Caco-2 (cell line): ENCODE measurements at regions not wholly inside any gene's neighbourhood (a gene's known extent, or its start where the extent isn't known, plus 50 kb on each side); places are given as distances from the start of the nearest gene placed in this dataset.

Experiments used
- BruUV-seq: library from RNA; stranded (reverse); fragments of 400-500 nt; replicated peaks from 2 replicates; lab custom pipeline; 2021; lab: Mats Ljungman, UMichigan
- CTCF ChIA-PET: fragments of 300-600 bp; sonication (Branson Sonifier 250); formaldehyde crosslinking; loops from one replicate; lab custom pipeline; 2022; ENCODE audit warnings: antibody characterized with exemption; lab: Charles Lee
- POLR2A ChIA-PET: fragments of 300-600 bp; sonication (Branson Sonifier 250); formaldehyde crosslinking; loops from one replicate; lab custom pipeline; 2022; ENCODE audit warnings: antibody characterized with exemption; lab: Charles Lee
- DNase-seq, 2 experiments: peaks; one replicate each; pipeline versions ENCODE4 v3.0.0 to v3.0.0-alpha.2; 2020 to 2022
- H3K27me3 ChIP-seq: replicated peaks from 2 replicates; pipeline ENCODE4 v1.6.0; 2011; ENCODE audit warnings: low read length; ENCODE audit not compliant: control insufficient read depth, insufficient read depth
- H3K36me3 ChIP-seq: 2 replicates; pipeline ENCODE4 v1.5.1; 2011; ENCODE audit warnings: low read length; ENCODE audit not compliant: control insufficient read depth, insufficient read depth
- H3K4me1 ChIP-seq: fragments of 250-450 bp; sonication (Bioruptor Pico); 2 replicates; pipeline ENCODE4 v1.5.1; 2020; ENCODE audit warnings: mild to moderate bottlenecking
- H3K4me3 ChIP-seq: 2 replicates; pipeline ENCODE4 v1.5.1; 2011; ENCODE audit warnings: low read depth, mild to moderate bottlenecking, control low read depth, low read length
- H3K9me3 ChIP-seq: fragments of 250-450 bp; sonication (Bioruptor Pico); 2 replicates; pipeline ENCODE4 v1.5.1; 2020; ENCODE audit warnings: mild to moderate bottlenecking, moderate library complexity
- H3K27ac Mint-ChIP-seq: one replicate; pipeline ENCODE4 v1.8.0; 2022; ENCODE audit warnings: mixed read lengths; ENCODE audit not compliant: unreplicated experiment
- H3K27me3 Mint-ChIP-seq: one replicate; pipeline ENCODE4 v1.8.0; 2022; ENCODE audit warnings: mixed read lengths; ENCODE audit not compliant: insufficient read depth, unreplicated experiment
- H3K36me3 Mint-ChIP-seq: one replicate; pipeline ENCODE4 v1.8.0; 2022; ENCODE audit warnings: mild to moderate bottlenecking, mixed read lengths; ENCODE audit not compliant: insufficient read depth, unreplicated experiment
- H3K4me1 Mint-ChIP-seq: one replicate; pipeline ENCODE4 v1.8.0; 2022; ENCODE audit warnings: low read depth, mixed read lengths; ENCODE audit not compliant: unreplicated experiment
- H3K4me3 Mint-ChIP-seq: one replicate; pipeline ENCODE4 v1.8.0; 2022; ENCODE audit warnings: mild to moderate bottlenecking, moderate library complexity, mixed read lengths; ENCODE audit not compliant: unreplicated experiment
- H3K9me3 Mint-ChIP-seq: one replicate; pipeline ENCODE4 v1.8.0; 2022; ENCODE audit warnings: mixed read lengths; ENCODE audit not compliant: unreplicated experiment
- intact Hi-C: fragments of 100-400 bp; cut with micrococcal nuclease; formaldehyde crosslinking; loops from one replicate; pipeline ENCODE4 v1.10.0; 2022; ENCODE audit not compliant: unreplicated experiment
- TF ChIP-seq, protein P1 (sequence below), 2 experiments: fragments of 200-600 bp in 1 of 2; IDR thresholded peaks; 1 replicate in 1 of 2; 2 replicates in 1 of 2; pipeline versions ENCODE4 v1.5.1 to v1.8.0; 2011 to 2022; ENCODE audit warnings: antibody characterized with exemption in 1 of 2, control low read depth in 1 of 2, inconsistent platforms in 1 of 2, low read depth in 1 of 2, low read length in 1 of 2, mild to moderate bottlenecking in 1 of 2, moderate library complexity in 1 of 2; ENCODE audit not compliant: insufficient read depth in 1 of 2, severe bottlenecking in 1 of 2, unreplicated experiment in 1 of 2

GRCh38 chr6:23415819-23416427, 710.1 kb upstream of the NRSN1 start:
- no peak overlapping the region for H3K27ac Mint-ChIP-seq
- H3K9me3 ChIP-seq = no peaks in the 10 kb centered on the region
- H3K36me3 ChIP-seq = no peaks in the 10 kb centered on the region
- TF ChIP-seq, protein P1, sequence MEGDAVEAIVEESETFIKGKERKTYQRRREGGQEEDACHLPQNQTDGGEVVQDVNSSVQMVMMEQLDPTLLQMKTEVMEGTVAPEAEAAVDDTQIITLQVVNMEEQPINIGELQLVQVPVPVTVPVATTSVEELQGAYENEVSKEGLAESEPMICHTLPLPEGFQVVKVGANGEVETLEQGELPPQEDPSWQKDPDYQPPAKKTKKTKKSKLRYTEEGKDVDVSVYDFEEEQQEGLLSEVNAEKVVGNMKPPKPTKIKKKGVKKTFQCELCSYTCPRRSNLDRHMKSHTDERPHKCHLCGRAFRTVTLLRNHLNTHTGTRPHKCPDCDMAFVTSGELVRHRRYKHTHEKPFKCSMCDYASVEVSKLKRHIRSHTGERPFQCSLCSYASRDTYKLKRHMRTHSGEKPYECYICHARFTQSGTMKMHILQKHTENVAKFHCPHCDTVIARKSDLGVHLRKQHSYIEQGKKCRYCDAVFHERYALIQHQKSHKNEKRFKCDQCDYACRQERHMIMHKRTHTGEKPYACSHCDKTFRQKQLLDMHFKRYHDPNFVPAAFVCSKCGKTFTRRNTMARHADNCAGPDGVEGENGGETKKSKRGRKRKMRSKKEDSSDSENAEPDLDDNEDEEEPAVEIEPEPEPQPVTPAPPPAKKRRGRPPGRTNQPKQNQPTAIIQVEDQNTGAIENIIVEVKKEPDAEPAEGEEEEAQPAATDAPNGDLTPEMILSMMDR (IDR thresholded peaks at IDR 0.05; ENCODE audit: insufficient read depth in 1 of 2, low read depth in 1 of 2, low read length in 1 of 2, severe bottlenecking in 1 of 2, unreplicated experiment in 1 of 2) = no peak
- no peaks in the 10 kb centered on the region for H3K27me3 ChIP-seq
- DNase-seq = no peak
- intact Hi-C loops = no loop called here
- no peaks in the 10 kb centered on the region for H3K27me3 Mint-ChIP-seq
- no peaks in the 10 kb centered on the region for H3K4me1 Mint-ChIP-seq
- H3K9me3 Mint-ChIP-seq = peaks cover 3% of the 10 kb centered on the region
- POLR2A ChIA-PET = no interaction called here
- CTCF ChIA-PET = no interaction called here
- no peaks in the 10 kb centered on the region for H3K36me3 Mint-ChIP-seq
- BruUV-seq = no TSS peak
- no peak overlapping the region for H3K4me3 Mint-ChIP-seq
- no peaks in the 10 kb centered on the region for H3K4me1 ChIP-seq
- no peak overlapping the region for H3K4me3 ChIP-seq

DNA sequence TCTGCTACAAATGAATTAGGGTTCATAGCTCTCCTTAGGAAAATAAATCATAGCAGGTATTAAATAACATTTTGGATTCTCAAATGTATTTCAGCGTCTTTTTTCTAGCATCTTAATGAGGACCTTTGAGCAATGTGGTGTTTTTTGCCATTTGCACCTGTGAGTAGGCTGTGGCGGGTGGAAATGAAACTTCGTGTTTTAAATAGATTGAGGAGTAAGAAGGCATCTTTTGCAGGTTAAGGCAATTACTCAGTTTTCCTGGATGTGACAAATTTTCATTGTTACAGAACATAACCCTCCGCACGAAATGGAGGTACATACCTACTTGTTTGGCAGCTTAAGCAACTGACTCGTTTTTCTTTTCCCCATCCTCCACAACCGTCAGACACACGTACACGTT, 708.9 kb upstream of the NRSN1 start:
- CTCF ChIA-PET = no interaction called here
- Mint-ChIP-seq H3K4me1 (no peaks in the 10 kb centered on the region), H3K27me3 (no peaks in the 10 kb centered on the region), H3K4me3 (no peak overlapping the region), H3K36me3 (no peaks in the 10 kb centered on the region), H3K9me3 (no peaks in the 10 kb centered on the region), H3K27ac (no peak overlapping the region)
- Histone ChIP-seq H3K4me1 (no peaks in the 10 kb centered on the region), H3K36me3 (no peaks in the 10 kb centered on the region), H3K9me3 (no peaks in the 10 kb centered on the region), H3K27me3 (no peaks in the 10 kb centered on the region), H3K4me3 (no peak overlapping the region)
- TF ChIP-seq, protein P1 (IDR thresholded peaks at IDR 0.05; ENCODE audit: insufficient read depth in 1 of 2, low read depth in 1 of 2, low read length in 1 of 2, severe bottlenecking in 1 of 2, unreplicated experiment in 1 of 2) = no peak
- POLR2A ChIA-PET = no interaction called here
- BruUV-seq = no TSS peak
- intact Hi-C loops = no loop called here
- DNase-seq = no peak

- Histone ChIP-seq H3K27me3 (no peaks in the 10 kb centered on the region), H3K4me3 (no peak overlapping the region), H3K36me3 (no peaks in the 10 kb centered on the region), H3K9me3 (no peaks in the 10 kb centered on the region), H3K4me1 (no peaks in the 10 kb centered on the region)
- Mint-ChIP-seq H3K36me3 (no peaks in the 10 kb centered on the region), H3K4me1 (no peaks in the 10 kb centered on the region), H3K27ac (no peak overlapping the region), H3K27me3 (no peaks in the 10 kb centered on the region), H3K9me3 (no peaks in the 10 kb centered on the region), H3K4me3 (no peak overlapping the region)
- BruUV-seq = no TSS peak
- POLR2A ChIA-PET = no interaction called here
- TF ChIP-seq, protein P1 (IDR thresholded peaks at IDR 0.05; ENCODE audit: insufficient read depth in 1 of 2, low read depth in 1 of 2, low read length in 1 of 2, severe bottlenecking in 1 of 2, unreplicated experiment in 1 of 2) = no peak
- DNase-seq = no peak
- CTCF ChIA-PET = no interaction called here
- intact Hi-C loops = no loop called here
These were observed 707.9 kb upstream of the NRSN1 start for GRCh38 chr6:23418095-23418494.
